K562 (cell line): ENCODE measurements at regions not wholly inside any gene's neighbourhood (a gene's known extent, or its start where the extent isn't known, plus 50 kb on each side); places are given as distances from the start of the nearest gene placed in this dataset.

ENCODE experiments used
- POLR2A ChIP-seq: fragments of 450-650 bp; conservative IDR thresholded peaks from 2 replicates; pipeline ENCODE4 v1.6.1; 2016
- POLR2AphosphoS5 ChIP-seq: IDR thresholded peaks from 2 replicates; pipeline ENCODE4 v1.6.1; 2011; ENCODE audit warnings: mild to moderate bottlenecking, low read depth, low read length, moderate library complexity; ENCODE audit not compliant: control insufficient read depth, insufficient read depth
- ZNF23 ChIP-seq: fragments of 250-450 bp; sonication (Bioruptor Pico); IDR thresholded peaks from 2 replicates; pipeline ENCODE4 v1.4.0; 2020; ENCODE audit warnings: mild to moderate bottlenecking
- ZNF263 ChIP-seq: sonication (generic); formaldehyde crosslinking; IDR thresholded peaks from 2 replicates; pipeline ENCODE4 v1.8.0; 2022; ENCODE audit warnings: mild to moderate bottlenecking, missing genetic modification reagents, borderline replicate concordance
- ZNF668 ChIP-seq: fragments of 250-450 bp; sonication (Bioruptor Pico); IDR thresholded peaks from 2 replicates; pipeline ENCODE4 v1.8.0; 2022; ENCODE audit warnings: mild to moderate bottlenecking, inconsistent platforms
- TF ChIP-seq, protein P1 (sequence below), 3 experiments: IDR thresholded peaks in 2 of 3; conservative IDR thresholded peaks in 1 of 3; 2 replicates each; pipeline ENCODE4 v1.5.1; 2011 to 2012; ENCODE audit warnings: low read length in 3 of 3, mild to moderate bottlenecking in 3 of 3, control low read depth in 2 of 3, improper control_type of control experiment in 1 of 3, inconsistent platforms in 1 of 3, low read depth in 1 of 3, mixed read lengths in 1 of 3, moderate library complexity in 1 of 3; ENCODE audit not compliant: insufficient read depth in 2 of 3
- TF ChIP-seq, protein P2 (sequence below): sonication (generic); formaldehyde crosslinking; IDR thresholded peaks from 2 replicates; pipeline ENCODE4 v1.9.0; 2022; ENCODE audit warnings: mild to moderate bottlenecking, missing genetic modification reagents
- TF ChIP-seq, protein P3 (sequence below): sonication (generic); formaldehyde crosslinking; IDR thresholded peaks from 2 replicates; pipeline ENCODE4 v1.8.0; 2022; ENCODE audit warnings: mild to moderate bottlenecking, missing genetic modification reagents

DNA sequence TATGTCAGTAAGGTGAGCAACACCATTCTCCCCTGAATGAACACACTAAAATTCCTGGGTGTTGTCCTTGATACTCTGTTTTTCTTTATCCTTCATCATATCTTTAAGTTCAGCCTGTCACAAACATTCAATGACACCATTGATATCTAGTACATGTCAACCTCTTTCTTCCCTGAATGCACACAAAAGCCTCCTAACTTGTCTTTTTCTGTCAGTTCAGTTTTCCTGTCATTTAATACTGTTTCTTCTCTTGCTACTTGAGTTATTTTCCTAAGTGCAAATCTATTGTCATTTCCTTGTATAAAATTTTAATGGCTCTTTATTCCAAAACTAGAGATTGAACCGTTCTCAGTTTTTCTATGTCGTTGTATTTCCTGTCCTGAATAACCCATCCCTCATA lies 1107.6 kb upstream of the SLC39A10 start:
- TF ChIP-seq ZNF668 (CRISPR knock-in tag) (no peak), ZNF23 (CRISPR knock-in tag) (no peak), POLR2AphosphoS5 (no peak), ZNF263 (CRISPR knock-in tag) (no peak), POLR2A (no peak)
- TF ChIP-seq, protein P1, sequence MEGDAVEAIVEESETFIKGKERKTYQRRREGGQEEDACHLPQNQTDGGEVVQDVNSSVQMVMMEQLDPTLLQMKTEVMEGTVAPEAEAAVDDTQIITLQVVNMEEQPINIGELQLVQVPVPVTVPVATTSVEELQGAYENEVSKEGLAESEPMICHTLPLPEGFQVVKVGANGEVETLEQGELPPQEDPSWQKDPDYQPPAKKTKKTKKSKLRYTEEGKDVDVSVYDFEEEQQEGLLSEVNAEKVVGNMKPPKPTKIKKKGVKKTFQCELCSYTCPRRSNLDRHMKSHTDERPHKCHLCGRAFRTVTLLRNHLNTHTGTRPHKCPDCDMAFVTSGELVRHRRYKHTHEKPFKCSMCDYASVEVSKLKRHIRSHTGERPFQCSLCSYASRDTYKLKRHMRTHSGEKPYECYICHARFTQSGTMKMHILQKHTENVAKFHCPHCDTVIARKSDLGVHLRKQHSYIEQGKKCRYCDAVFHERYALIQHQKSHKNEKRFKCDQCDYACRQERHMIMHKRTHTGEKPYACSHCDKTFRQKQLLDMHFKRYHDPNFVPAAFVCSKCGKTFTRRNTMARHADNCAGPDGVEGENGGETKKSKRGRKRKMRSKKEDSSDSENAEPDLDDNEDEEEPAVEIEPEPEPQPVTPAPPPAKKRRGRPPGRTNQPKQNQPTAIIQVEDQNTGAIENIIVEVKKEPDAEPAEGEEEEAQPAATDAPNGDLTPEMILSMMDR (IDR thresholded peaks at IDR 0.05 in 2 of 3, conservative IDR thresholded peaks at IDR 0.05 in 1 of 3; ENCODE audit: insufficient read depth in 2 of 3, low read depth in 1 of 3, low read length in 3 of 3), result no peak
- TF ChIP-seq, protein P2, sequence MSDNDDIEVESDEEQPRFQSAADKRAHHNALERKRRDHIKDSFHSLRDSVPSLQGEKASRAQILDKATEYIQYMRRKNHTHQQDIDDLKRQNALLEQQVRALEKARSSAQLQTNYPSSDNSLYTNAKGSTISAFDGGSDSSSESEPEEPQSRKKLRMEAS (CRISPR knock-in tag), result no peak
- TF ChIP-seq, protein P3, sequence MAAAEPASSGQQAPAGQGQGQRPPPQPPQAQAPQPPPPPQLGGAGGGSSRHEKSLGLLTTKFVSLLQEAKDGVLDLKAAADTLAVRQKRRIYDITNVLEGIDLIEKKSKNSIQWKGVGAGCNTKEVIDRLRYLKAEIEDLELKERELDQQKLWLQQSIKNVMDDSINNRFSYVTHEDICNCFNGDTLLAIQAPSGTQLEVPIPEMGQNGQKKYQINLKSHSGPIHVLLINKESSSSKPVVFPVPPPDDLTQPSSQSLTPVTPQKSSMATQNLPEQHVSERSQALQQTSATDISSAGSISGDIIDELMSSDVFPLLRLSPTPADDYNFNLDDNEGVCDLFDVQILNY (CRISPR knock-in tag), result no peak
